ENCODE measurements at regions not wholly inside any gene's neighbourhood (a gene's known extent, or its start where the extent isn't known, plus 50 kb on each side); places are given as distances from the start of the nearest gene placed in this dataset.

GRCh38 chr18:55996717-55997116 is 408.7 kb upstream of the TCF4 start:
- TF ChIP-seq CTCF (IDR thresholded peaks at IDR 0.05; ENCODE audit: insufficient read depth, low read depth, low read length), result no peak
- no peak overlapping the region for H3K4me3 ChIP-seq (ENCODE audit: low read depth, low read length)
- ChIA-PET POLR2A (no interaction called here), CTCF (interaction anchor here (1.4 kb wide), 1 partner anchor 12 kb away, joined by 4 read pairs; no protein-coding TSS in a partner anchor)
- no peaks in the 10 kb centered on the region for H3K27me3 ChIP-seq (ENCODE audit: control insufficient read depth, insufficient read depth, low read length)
- H3K36me3 ChIP-seq (ENCODE audit: control insufficient read depth, insufficient read depth, low read length), result no peaks in the 10 kb centered on the region
- no peak for DNase-seq (ENCODE audit: low read depth)

GRCh38 chr18:55990186-55990585 is 402.2 kb upstream of the TCF4 start:
- H3K27me3 ChIP-seq (ENCODE audit: control insufficient read depth, insufficient read depth, low read length), result no peaks in the 10 kb centered on the region
- no peak for TF ChIP-seq CTCF (IDR thresholded peaks at IDR 0.05; ENCODE audit: insufficient read depth, low read depth, low read length)
- CTCF ChIA-PET, result interaction anchor here (0.5 kb wide), 1 partner anchor 9 kb away, joined by 3 read pairs; no protein-coding TSS in a partner anchor
- no peak overlapping the region for H3K4me3 ChIP-seq (ENCODE audit: low read depth, low read length)
- no peak for DNase-seq (ENCODE audit: low read depth)
- POLR2A ChIA-PET, result no interaction called here
- H3K36me3 ChIP-seq (ENCODE audit: control insufficient read depth, insufficient read depth, low read length), result no peaks in the 10 kb centered on the region

- no peak for DNase-seq (ENCODE audit: low read depth)
- Histone ChIP-seq H3K4me3 (ENCODE audit: low read depth, low read length) (no peak overlapping the region), H3K27me3 (ENCODE audit: control insufficient read depth, insufficient read depth, low read length) (no peaks in the 10 kb centered on the region), H3K36me3 (ENCODE audit: control insufficient read depth, insufficient read depth, low read length) (no peaks in the 10 kb centered on the region)
- ChIA-PET CTCF (no interaction called here), POLR2A (no interaction called here)
- no peak for TF ChIP-seq CTCF (IDR thresholded peaks at IDR 0.05; ENCODE audit: insufficient read depth, low read depth, low read length)
Observed at GRCh38 chr18:55988537-55988936, 400.5 kb upstream of the TCF4 start.

- Histone ChIP-seq H3K27me3 (ENCODE audit: control insufficient read depth, insufficient read depth, low read length) (no peaks in the 10 kb centered on the region), H3K36me3 (ENCODE audit: control insufficient read depth, insufficient read depth, low read length) (no peaks in the 10 kb centered on the region), H3K4me3 (ENCODE audit: low read depth, low read length) (no peak overlapping the region)
- POLR2A ChIA-PET, result interaction anchor here (0.6 kb wide), 1 partner anchor 583 kb away, joined by 4 read pairs; no protein-coding TSS in a partner anchor
- peak; percentile 69 for DNase-seq (ENCODE audit: low read depth)
- CTCF ChIA-PET, result interaction anchor here (0.9 kb wide), 1 partner anchor 11 kb away, joined by 3 read pairs; no protein-coding TSS in a partner anchor
- no peak for TF ChIP-seq CTCF (IDR thresholded peaks at IDR 0.05; ENCODE audit: insufficient read depth, low read depth, low read length)
Observed at GRCh38 chr18:55983433-55983832, 395.4 kb upstream of the TCF4 start.

- H3K4me3 ChIP-seq (ENCODE audit: low read depth, low read length), result no peak overlapping the region
- no peak for TF ChIP-seq CTCF (IDR thresholded peaks at IDR 0.05; ENCODE audit: insufficient read depth, low read depth, low read length)
- ChIA-PET POLR2A (interaction anchor here (0.5 to 0.6 kb wide), 2 partner anchors 27 to 582 kb away, joined by 4 read pairs; no protein-coding TSS in a partner anchor), CTCF (interaction anchor here (0.9 to 1.1 kb wide), 2 partner anchors 11 to 157 kb away, joined by 3 read pairs; no protein-coding TSS in a partner anchor)
- H3K36me3 ChIP-seq (ENCODE audit: control insufficient read depth, insufficient read depth, low read length), result no peaks in the 10 kb centered on the region
- H3K27me3 ChIP-seq (ENCODE audit: control insufficient read depth, insufficient read depth, low read length), result no peaks in the 10 kb centered on the region
- DNase-seq (ENCODE audit: low read depth), result no peak
Observed at GRCh38 chr18:55982992-55983391, 395.0 kb upstream of the TCF4 start.
